Stomach (tissue), 4 donors: ENCODE measurements at regions not wholly inside any gene's neighbourhood (a gene's known extent, or its start where the extent isn't known, plus 50 kb on each side); places are given as distances from the start of the nearest gene placed in this dataset.
"Not testable (repeated sequence)": the region's sequence is repeated elsewhere in the genome, so short reads cannot be mapped to it uniquely, and the experiment has no call there.

ENCODE experiments used
- POLR2A ChIP-seq, 4 donors: fragments of 450-650 bp; IDR thresholded peaks; one replicate each; pipeline ENCODE4 v1.6.1; 2016; ENCODE audit warnings: antibody characterized with exemption in 4 of 4, control low read depth in 2 of 4, mild to moderate bottlenecking in 1 of 4, moderate library complexity in 1 of 4
- POLR2AphosphoS5 ChIP-seq, 3 donors: sonication (generic); formaldehyde crosslinking; IDR thresholded peaks; one replicate each; pipeline ENCODE4 v1.6.1; 2016; ENCODE audit warnings: antibody characterized with exemption in 3 of 3
- TF ChIP-seq, protein P1 (sequence below), 7 experiments: fragments of 450-650 bp in 4 of 7; fragments of 200-600 bp in 3 of 7; sonication (generic) in 3 of 7; IDR thresholded peaks; one replicate each; pipeline ENCODE4 v1.5.1; 2016 to 2019; ENCODE audit warnings: antibody characterized with exemption in 7 of 7, control low read depth in 2 of 7, mild to moderate bottlenecking in 1 of 7

DNA sequence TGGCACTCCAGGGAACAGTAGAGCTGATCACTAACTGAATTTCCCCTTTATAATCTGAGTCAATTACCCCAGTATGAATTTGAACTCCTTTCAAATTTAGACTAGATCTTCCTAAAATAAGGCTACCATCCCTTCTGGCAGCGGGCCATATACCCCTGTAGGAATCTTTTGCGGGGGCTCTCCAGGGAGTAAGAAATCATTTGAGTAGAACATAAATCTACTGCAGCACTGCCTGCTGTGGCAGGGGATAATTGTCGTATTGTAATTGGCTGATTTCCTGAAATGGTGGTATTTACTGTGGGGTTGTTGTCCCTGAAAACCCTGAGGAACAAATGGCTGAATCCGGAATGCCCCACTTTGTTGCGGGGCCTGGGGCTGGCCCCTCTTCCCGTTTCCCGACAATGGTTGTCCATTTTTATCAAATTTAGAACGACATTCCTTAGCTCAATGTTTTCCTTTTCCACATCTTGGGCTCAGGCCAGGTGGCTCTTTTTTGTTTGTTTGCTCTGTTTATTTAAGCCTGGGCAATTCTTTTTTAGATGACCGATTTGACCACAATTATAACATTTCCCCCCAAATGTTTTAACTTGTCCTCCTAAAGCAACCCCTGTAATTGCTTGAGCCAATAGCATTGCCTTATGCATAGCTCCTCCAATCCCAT is 74.8 kb upstream of the ZNF195 start:
- TF ChIP-seq, protein P1, sequence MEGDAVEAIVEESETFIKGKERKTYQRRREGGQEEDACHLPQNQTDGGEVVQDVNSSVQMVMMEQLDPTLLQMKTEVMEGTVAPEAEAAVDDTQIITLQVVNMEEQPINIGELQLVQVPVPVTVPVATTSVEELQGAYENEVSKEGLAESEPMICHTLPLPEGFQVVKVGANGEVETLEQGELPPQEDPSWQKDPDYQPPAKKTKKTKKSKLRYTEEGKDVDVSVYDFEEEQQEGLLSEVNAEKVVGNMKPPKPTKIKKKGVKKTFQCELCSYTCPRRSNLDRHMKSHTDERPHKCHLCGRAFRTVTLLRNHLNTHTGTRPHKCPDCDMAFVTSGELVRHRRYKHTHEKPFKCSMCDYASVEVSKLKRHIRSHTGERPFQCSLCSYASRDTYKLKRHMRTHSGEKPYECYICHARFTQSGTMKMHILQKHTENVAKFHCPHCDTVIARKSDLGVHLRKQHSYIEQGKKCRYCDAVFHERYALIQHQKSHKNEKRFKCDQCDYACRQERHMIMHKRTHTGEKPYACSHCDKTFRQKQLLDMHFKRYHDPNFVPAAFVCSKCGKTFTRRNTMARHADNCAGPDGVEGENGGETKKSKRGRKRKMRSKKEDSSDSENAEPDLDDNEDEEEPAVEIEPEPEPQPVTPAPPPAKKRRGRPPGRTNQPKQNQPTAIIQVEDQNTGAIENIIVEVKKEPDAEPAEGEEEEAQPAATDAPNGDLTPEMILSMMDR (IDR thresholded peaks at IDR 0.05): not testable (repeated sequence)
- not testable (repeated sequence) for TF ChIP-seq POLR2A, POLR2AphosphoS5 (IDR thresholded peaks at IDR 0.05)
